ENCODE measurements at regions not wholly inside any gene's neighbourhood (a gene's known extent, or its start where the extent isn't known, plus 50 kb on each side); places are given as distances from the start of the nearest gene placed in this dataset.

GRCh38 chr4:117357437-117357836, 272.1 kb upstream of the TRAM1L1 start:
- Mint-ChIP-seq H3K9me3 (peaks cover 1% of the 10 kb centered on the region), H3K27ac (no peak overlapping the region), H3K36me3 (ENCODE audit: low read depth) (no peaks in the 10 kb centered on the region), H3K4me3 (no peak overlapping the region), H3K4me1 (no peaks in the 10 kb centered on the region), H3K27me3 (no peaks in the 10 kb centered on the region)
- POLR2A ChIA-PET: no interaction called here
- CTCF ChIA-PET: no interaction called here
- DNase-seq: no peak

- Mint-ChIP-seq H3K27me3 (no peaks in the 10 kb centered on the region), H3K4me3 (no peak overlapping the region), H3K36me3 (ENCODE audit: low read depth) (no peaks in the 10 kb centered on the region), H3K9me3 (peaks cover 1% of the 10 kb centered on the region), H3K27ac (no peak overlapping the region), H3K4me1 (no peaks in the 10 kb centered on the region)
- CTCF ChIA-PET: no interaction called here
- DNase-seq: no peak
- POLR2A ChIA-PET: no interaction called here
Observed at GRCh38 chr4:117357866-117358265, 272.5 kb upstream of the TRAM1L1 start.

- ChIA-PET POLR2A (no interaction called here), CTCF (no interaction called here)
- H3K4me3 Mint-ChIP-seq: no peak overlapping the region
- no peaks in the 10 kb centered on the region for H3K9me3 Mint-ChIP-seq
- DNase-seq: no peak
- no peaks in the 10 kb centered on the region for H3K27me3 Mint-ChIP-seq
- no peaks in the 10 kb centered on the region for H3K36me3 Mint-ChIP-seq (ENCODE audit: low read depth)
- no peak overlapping the region for H3K27ac Mint-ChIP-seq
- no peaks in the 10 kb centered on the region for H3K4me1 Mint-ChIP-seq
Observed at GRCh38 chr4:117370944-117371668, 285.7 kb upstream of the TRAM1L1 start.

DNA sequence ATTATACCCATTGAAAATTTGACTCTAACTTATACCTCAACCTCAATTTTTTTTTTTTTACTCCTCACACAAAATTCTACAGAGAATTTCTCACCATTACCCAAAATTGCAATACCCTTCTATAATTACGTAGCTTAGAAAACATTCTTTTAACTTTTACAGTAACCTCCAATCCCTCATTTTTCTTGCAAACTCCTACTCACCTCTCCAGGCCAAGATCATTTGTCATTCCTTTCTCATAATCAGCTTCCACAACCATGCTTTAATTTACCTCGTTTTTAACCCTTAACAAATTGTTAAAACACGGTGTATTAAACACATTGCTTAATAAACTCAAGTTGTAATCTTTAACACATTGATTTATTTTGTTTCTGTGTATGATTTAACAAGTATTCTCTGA, 289.7 kb upstream of the TRAM1L1 start:
- Mint-ChIP-seq H3K36me3 (ENCODE audit: low read depth) (no peaks in the 10 kb centered on the region), H3K27ac (no peak overlapping the region), H3K4me3 (no peak overlapping the region), H3K9me3 (no peaks in the 10 kb centered on the region), H3K4me1 (no peaks in the 10 kb centered on the region), H3K27me3 (no peaks in the 10 kb centered on the region)
- POLR2A ChIA-PET: no interaction called here
- DNase-seq: no peak
- CTCF ChIA-PET: no interaction called here

DNA sequence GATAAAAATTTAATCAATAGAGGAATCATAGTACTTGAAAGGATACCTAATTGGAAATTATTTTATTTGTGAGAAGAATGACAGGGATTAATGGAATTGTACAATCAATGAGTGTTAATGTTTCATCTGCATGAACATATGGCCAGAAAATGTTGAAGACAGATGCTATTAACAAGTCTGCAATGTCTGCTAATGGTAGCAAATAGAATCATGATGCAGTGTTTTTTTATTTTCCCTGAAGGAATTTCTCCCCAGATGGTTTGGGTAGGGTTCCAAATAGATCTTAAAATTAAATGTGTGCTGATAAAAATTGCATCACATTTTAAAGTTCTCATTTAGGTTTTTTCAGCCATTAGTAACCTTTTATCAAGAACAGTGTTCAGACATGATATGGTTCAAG, 291.3 kb upstream of the TRAM1L1 start:
- POLR2A ChIA-PET: no interaction called here
- no peaks in the 10 kb centered on the region for H3K9me3 Mint-ChIP-seq

GRCh38 chr4:117378942-117379341, 293.6 kb upstream of the TRAM1L1 start:
- POLR2A ChIA-PET: no interaction called here
- Mint-ChIP-seq H3K36me3 (ENCODE audit: low read depth) (no peaks in the 10 kb centered on the region), H3K9me3 (no peaks in the 10 kb centered on the region), H3K27ac (no peak overlapping the region), H3K4me1 (no peaks in the 10 kb centered on the region), H3K27me3 (no peaks in the 10 kb centered on the region), H3K4me3 (no peak overlapping the region)
- CTCF ChIA-PET: no interaction called here
- DNase-seq: no peak

More for the DNA sequence above, 291.3 kb upstream of the TRAM1L1 start:
- no peaks in the 10 kb centered on the region for H3K4me1 Mint-ChIP-seq
- no peak overlapping the region for H3K27ac Mint-ChIP-seq
- DNase-seq: no peak
- H3K27me3 Mint-ChIP-seq: no peaks in the 10 kb centered on the region
- CTCF ChIA-PET: no interaction called here
- H3K36me3 Mint-ChIP-seq (ENCODE audit: low read depth): no peaks in the 10 kb centered on the region
- no peak overlapping the region for H3K4me3 Mint-ChIP-seq

DNA sequence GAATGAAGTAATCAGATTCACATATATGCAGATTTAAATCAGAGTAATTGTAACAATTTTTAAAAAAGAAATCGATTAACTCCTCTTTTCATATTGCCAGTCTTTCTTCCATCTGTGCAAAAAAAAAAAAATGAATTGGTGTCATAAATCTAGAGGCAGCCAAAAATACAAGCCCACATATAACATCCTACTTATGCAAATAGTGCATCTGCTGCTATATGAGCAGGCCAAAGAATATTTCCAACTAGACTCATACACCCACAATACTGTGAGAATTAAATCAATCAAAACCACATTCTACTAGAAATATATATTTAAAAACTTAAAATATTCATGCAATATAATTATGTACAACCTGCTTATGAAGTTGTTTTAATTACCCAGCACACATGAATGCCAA, 298.1 kb upstream of the TRAM1L1 start:
- Mint-ChIP-seq H3K4me3 (no peak overlapping the region), H3K27me3 (no peaks in the 10 kb centered on the region), H3K4me1 (no peaks in the 10 kb centered on the region), H3K36me3 (ENCODE audit: low read depth) (no peaks in the 10 kb centered on the region), H3K9me3 (no peaks in the 10 kb centered on the region), H3K27ac (no peak overlapping the region)
- CTCF ChIA-PET: no interaction called here
- no peak for DNase-seq
- POLR2A ChIA-PET: no interaction called here

- CTCF ChIA-PET: no interaction called here
- Mint-ChIP-seq H3K36me3 (ENCODE audit: low read depth) (no peaks in the 10 kb centered on the region), H3K4me3 (no peak overlapping the region), H3K27ac (no peak overlapping the region), H3K27me3 (no peaks in the 10 kb centered on the region), H3K9me3 (no peaks in the 10 kb centered on the region), H3K4me1 (no peaks in the 10 kb centered on the region)
- POLR2A ChIA-PET: no interaction called here
- DNase-seq: no peak
Observed at GRCh38 chr4:117385526-117385925, 300.1 kb upstream of the TRAM1L1 start.

DNA sequence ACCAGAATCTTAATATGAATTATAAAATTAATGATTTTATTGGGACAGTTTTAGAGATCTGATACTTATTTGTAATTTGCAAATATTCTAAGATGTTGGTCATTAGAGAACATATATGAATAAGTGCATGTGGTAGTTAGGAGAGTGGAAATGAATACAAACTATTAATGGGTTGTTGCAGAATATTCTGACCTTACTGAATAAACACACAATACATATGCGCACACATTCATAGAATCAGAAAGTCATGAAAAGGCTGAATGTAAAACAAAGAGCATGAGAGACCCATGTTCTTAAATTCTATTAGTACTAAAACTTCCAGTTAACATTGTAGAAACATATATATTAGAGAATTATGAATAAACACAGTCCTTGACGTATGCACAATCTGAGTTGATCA, 301.7 kb upstream of the TRAM1L1 start:
- POLR2A ChIA-PET: no interaction called here
- CTCF ChIA-PET: no interaction called here
- H3K9me3 Mint-ChIP-seq: peaks cover 4% of the 10 kb centered on the region
- DNase-seq: no peak
- no peak overlapping the region for H3K27ac Mint-ChIP-seq
- H3K36me3 Mint-ChIP-seq (ENCODE audit: low read depth): no peaks in the 10 kb centered on the region
- no peaks in the 10 kb centered on the region for H3K4me1 Mint-ChIP-seq
- no peaks in the 10 kb centered on the region for H3K27me3 Mint-ChIP-seq
- H3K4me3 Mint-ChIP-seq: no peak overlapping the region

- H3K4me3 Mint-ChIP-seq: no peak overlapping the region
- no peaks in the 10 kb centered on the region for H3K9me3 Mint-ChIP-seq
- DNase-seq: no peak
- POLR2A ChIA-PET: no interaction called here
- H3K4me1 Mint-ChIP-seq: no peaks in the 10 kb centered on the region
- no peak overlapping the region for H3K27ac Mint-ChIP-seq
- CTCF ChIA-PET: no interaction called here
- H3K27me3 Mint-ChIP-seq: no peaks in the 10 kb centered on the region
- no peaks in the 10 kb centered on the region for H3K36me3 Mint-ChIP-seq (ENCODE audit: low read depth)
Observed at GRCh38 chr4:117400039-117400835, 314.9 kb upstream of the TRAM1L1 start.

- no peak overlapping the region for H3K27ac Mint-ChIP-seq
- no peak for DNase-seq
- ChIA-PET POLR2A (no interaction called here), CTCF (no interaction called here)
- H3K27me3 Mint-ChIP-seq: no peaks in the 10 kb centered on the region
- no peaks in the 10 kb centered on the region for H3K36me3 Mint-ChIP-seq (ENCODE audit: low read depth)
- no peaks in the 10 kb centered on the region for H3K4me1 Mint-ChIP-seq
- no peak overlapping the region for H3K4me3 Mint-ChIP-seq
- no peaks in the 10 kb centered on the region for H3K9me3 Mint-ChIP-seq
Observed at GRCh38 chr4:117412661-117413060, 327.3 kb upstream of the TRAM1L1 start.

GRCh38 chr4:117417856-117418255, 332.5 kb upstream of the TRAM1L1 start:
- CTCF ChIA-PET: no interaction called here
- DNase-seq: no peak
- POLR2A ChIA-PET: no interaction called here
- H3K27me3 Mint-ChIP-seq: no peaks in the 10 kb centered on the region
- H3K4me1 Mint-ChIP-seq: no peaks in the 10 kb centered on the region
- no peak overlapping the region for H3K4me3 Mint-ChIP-seq
- no peaks in the 10 kb centered on the region for H3K36me3 Mint-ChIP-seq (ENCODE audit: low read depth)
- no peaks in the 10 kb centered on the region for H3K9me3 Mint-ChIP-seq
- no peak overlapping the region for H3K27ac Mint-ChIP-seq

GRCh38 chr4:117420948-117421347, 335.6 kb upstream of the TRAM1L1 start:
- no peaks in the 10 kb centered on the region for H3K27me3 Mint-ChIP-seq
- H3K36me3 Mint-ChIP-seq (ENCODE audit: low read depth): no peaks in the 10 kb centered on the region
- H3K27ac Mint-ChIP-seq: no peak overlapping the region
- no peak for DNase-seq
- no peaks in the 10 kb centered on the region for H3K9me3 Mint-ChIP-seq
- H3K4me1 Mint-ChIP-seq: no peaks in the 10 kb centered on the region
- H3K4me3 Mint-ChIP-seq: no peak overlapping the region
- POLR2A ChIA-PET: no interaction called here
- CTCF ChIA-PET: no interaction called here

- H3K27me3 Mint-ChIP-seq: no peaks in the 10 kb centered on the region
Observed at GRCh38 chr4:117421706-117422105, 336.3 kb upstream of the TRAM1L1 start.

More at GRCh38 chr4:117421706-117422105, 336.3 kb upstream of the TRAM1L1 start:
- ChIA-PET POLR2A (no interaction called here), CTCF (no interaction called here)
- H3K27ac Mint-ChIP-seq: no peak overlapping the region
- H3K4me3 Mint-ChIP-seq: no peak overlapping the region
- no peak for DNase-seq
- H3K4me1 Mint-ChIP-seq: no peaks in the 10 kb centered on the region
- H3K9me3 Mint-ChIP-seq: no peaks in the 10 kb centered on the region
- no peaks in the 10 kb centered on the region for H3K36me3 Mint-ChIP-seq (ENCODE audit: low read depth)

Data from activated CD4-positive, alpha-beta memory T cell treated with anti-CD3 and anti-CD28 coated beads, Interleukin-2, amount 10 ng/mL, durations not matched to agents 7 days and 5 days (primary cell).